NCI-H1417 treated with DMSO at 0.1 percent for 48 hours (cell line): ENCODE measurements at regions not wholly inside any gene's neighbourhood (a gene's known extent, or its start where the extent isn't known, plus 50 kb on each side); places are given as distances from the start of the nearest gene placed in this dataset.
"Not testable (repeated sequence)": the region's sequence is repeated elsewhere in the genome, so short reads cannot be mapped to it uniquely, and the experiment has no call there.

Experiments
- DNase-seq: peaks from one replicate; lab custom pipeline; 2025; lab: John Stamatoyannopoulos, UW

GRCh38 chr6:167392631-167393316 lies 67.9 kb downstream of the TTLL2 start:
- no peak for DNase-seq

DNA sequence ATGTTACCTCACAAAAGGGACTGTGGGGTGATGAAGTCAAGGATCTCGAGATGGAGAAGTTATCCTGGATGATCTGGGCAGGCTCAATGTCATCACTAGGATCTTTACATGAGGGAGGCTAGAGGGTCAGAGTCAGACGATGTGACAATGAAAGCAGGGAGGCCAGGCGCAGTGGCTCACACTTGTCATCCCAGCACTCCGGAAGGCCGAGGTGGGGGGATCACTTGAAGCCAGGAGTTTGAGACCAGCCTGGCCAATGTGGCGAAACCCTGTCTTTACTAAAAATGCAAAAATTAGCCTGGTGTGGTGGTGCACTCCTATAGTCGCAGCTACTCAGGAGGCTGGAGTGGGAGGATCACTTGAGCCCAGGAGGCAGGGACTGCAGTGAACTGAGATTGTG lies 68.8 kb downstream of the TTLL2 start:
- DNase-seq, result no peak

GRCh38 chr6:167394339-167394738 lies 69.5 kb downstream of the TTLL2 start:
- no peak for DNase-seq

DNA sequence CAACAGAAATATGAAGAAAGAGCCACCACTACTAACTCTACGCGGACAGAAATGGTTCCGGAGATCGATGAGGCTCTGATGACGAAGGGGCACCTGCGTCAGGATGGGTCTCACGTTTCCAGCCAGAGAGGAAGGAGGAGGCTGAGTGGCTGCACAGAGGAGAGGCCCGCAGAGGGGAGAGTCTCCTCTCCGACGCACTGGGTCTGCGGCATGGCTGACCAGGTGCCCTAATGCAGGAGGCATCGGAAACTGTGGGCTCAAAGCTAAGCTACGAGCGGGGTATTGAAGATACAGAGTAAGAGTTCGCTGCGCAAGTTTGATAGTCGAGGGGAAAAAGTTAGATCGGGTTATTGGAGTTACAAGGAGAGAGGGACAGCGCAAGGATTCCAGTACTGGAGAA lies 69.9 kb downstream of the TTLL2 start:
- no peak for DNase-seq

DNA sequence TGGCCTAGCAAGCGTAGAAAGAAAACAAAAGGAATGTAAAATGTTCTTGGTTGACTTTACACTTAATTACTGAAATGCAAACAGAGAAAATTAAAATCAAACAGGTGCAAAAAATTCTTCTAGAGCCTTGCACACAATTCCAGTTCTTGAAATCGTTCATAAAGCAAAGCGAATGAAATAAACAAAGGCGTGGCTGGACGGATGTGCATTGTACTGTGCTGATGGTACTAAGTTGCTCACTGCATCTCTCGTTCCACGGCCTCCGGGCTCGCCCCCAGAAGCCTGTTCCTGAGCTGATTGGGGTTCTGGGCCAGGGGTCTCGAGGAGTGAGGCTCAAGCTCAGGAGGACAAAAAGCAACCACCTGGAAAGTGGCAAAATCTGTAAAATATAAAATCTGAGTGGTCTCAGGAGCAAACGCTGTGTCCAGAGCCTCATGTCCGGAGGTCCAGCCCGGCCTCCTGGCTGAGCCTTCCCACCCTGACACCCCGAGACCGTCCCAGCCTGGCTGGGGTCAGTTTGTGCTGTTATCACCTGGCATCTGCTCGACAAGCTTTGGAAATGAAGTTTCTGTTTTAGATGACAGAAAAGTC lies 71.3 kb downstream of the TTLL2 start:
- no peak for DNase-seq

- DNase-seq, result no peak
Observed at GRCh38 chr6:167396659-167397490, 72.0 kb downstream of the TTLL2 start.

GRCh38 chr6:167397712-167398111 lies 72.8 kb downstream of the TTLL2 start:
- DNase-seq, result no peak

DNA sequence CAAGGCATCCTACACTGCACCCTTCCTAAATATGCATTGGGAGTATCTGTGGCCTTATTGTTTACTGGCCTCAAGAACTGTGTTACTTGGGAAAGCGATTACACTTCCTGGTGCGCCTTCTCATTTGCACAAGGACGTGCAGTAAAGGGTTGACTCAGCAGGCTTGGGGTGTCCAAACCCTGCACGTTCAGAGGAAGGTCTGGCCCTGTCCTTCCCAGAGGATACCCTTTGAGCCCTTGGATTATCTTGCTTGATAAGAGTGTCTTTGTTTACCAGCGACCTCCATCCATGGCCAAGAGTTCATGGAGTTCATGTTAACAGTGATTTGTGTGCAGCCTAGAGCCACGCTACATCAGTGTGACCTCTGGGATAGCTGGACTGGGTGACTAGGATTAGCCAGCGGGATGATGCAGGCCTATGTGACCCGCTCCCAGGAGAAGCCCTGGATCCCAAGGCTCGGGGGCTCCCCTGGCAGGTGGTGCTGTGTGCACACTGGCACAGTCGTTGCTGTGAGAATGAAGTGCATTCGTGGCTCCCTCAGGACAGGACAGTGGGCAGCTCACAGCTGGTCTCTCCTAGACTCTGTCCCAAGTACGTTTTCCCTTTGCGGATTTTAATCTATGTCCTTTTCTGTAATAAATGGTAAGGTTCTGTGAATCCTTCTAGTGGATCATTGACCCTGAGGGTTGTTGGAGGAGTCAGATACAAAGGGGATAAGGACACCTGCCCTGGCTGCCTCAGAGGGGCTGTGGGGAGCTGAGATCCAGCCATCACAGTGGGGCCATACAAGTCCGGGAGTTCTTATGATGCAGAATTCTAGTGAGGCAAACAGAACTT lies 73.5 kb downstream of the TTLL2 start:
- DNase-seq, result no peak

- DNase-seq, result no peak
Observed at GRCh38 chr6:167399051-167399387, 74.1 kb downstream of the TTLL2 start.

- no peak for DNase-seq
Observed at GRCh38 chr6:167399599-167399998, 74.7 kb downstream of the TTLL2 start.

GRCh38 chr6:167400482-167401138 lies 75.7 kb downstream of the TTLL2 start:
- no peak for DNase-seq

DNA sequence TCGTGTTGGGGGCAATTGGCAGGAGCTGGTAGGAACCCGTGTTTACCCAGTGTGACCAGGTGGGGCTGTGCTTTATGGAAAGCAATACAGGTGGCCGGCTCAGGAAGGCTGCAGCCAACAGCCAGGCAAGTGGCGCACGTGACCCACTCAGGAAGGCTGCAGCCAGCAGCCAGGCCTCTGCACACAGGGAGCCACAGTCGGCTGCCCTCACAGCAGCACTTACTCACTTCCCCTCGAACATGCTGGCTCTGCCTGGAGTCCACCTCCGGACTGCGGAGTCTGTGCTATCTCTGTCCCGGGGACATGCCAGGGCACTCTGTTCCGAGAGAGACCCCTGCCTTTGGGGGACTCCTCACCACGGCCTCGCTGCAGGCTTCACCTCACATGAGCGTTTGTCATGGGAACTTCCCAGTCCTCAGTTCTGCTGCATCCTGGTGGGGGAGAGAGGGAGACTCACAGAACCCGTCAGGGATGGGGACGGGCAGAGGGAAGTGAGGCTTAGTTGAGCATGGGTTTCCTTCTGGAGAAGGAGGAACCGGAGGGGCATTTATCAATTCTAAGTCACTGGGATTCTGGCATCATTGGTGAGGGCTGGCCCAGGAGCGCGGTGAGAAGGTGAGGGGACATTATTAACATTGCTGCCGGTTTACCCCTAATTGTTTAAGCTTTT lies 76.8 kb downstream of the TTLL2 start:
- DNase-seq, result peak; percentile 16

DNA sequence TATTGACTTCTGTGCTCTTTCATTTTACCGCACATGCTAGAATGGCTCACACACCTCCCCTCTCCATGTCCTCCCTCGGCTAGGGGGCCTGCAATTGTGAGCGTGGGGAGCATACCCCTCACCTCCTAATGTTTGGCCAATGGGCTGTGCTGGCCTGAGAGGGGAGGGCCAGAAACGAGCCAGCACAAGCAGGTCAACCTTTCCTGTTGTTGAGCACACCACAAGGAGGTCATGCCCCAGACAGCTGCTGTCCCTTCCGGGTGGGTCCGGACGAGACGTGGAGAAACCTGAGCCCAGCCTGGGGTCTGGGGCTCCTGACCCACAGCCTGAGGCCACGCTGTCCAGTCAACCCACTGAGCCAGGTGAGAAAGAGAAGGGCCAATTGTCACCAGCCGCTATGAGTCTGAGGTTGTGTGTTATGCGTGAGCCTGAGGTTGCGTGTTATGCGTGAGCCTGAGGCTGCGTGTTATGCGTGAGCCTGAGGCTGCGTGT lies 77.4 kb downstream of the TTLL2 start:
- no peak for DNase-seq

- no peak for DNase-seq
Observed at GRCh38 chr6:167403427-167403826, 78.5 kb downstream of the TTLL2 start.

GRCh38 chr6:167404385-167405049 lies 79.6 kb downstream of the TTLL2 start:
- no peak for DNase-seq

GRCh38 chr6:167405778-167406532 lies 81.1 kb downstream of the TTLL2 start:
- DNase-seq, result no peak

- not testable (repeated sequence) for DNase-seq
Observed at GRCh38 chr6:167406533-167407238, 81.8 kb downstream of the TTLL2 start.

GRCh38 chr6:167407239-167408064 lies 82.6 kb downstream of the TTLL2 start:
- DNase-seq, result no peak
